Muscle of back (tissue), 3 donors: ENCODE measurements at regions not wholly inside any gene's neighbourhood (a gene's known extent, or its start where the extent isn't known, plus 50 kb on each side); places are given as distances from the start of the nearest gene placed in this dataset.

Experiments
- DNase-seq, 3 donors: peaks; one replicate each; pipeline versions ENCODE4 v3.0.0 to v3.0.0-alpha.2; 2013

- no peak for DNase-seq
Observed at GRCh38 chr6:147077251-147077650, 127.0 kb upstream of the STXBP5 start.

- DNase-seq: no peak
Observed at GRCh38 chr6:147078106-147078505, 126.1 kb upstream of the STXBP5 start.

- no peak for DNase-seq
Observed at GRCh38 chr6:147078602-147079001, 125.6 kb upstream of the STXBP5 start.

GRCh38 chr6:147080225-147080624, 124.0 kb upstream of the STXBP5 start:
- DNase-seq: no peak

GRCh38 chr6:147081076-147081609, 123.1 kb upstream of the STXBP5 start:
- no peak for DNase-seq

- DNase-seq: no peak
Observed at GRCh38 chr6:147087641-147088040, 116.6 kb upstream of the STXBP5 start.

GRCh38 chr6:147088861-147089260, 115.4 kb upstream of the STXBP5 start:
- no peak for DNase-seq

GRCh38 chr6:147095316-147095715, 108.9 kb upstream of the STXBP5 start:
- no peak for DNase-seq

- peak in 1 of 3 donors; percentile 52 for DNase-seq
Observed at GRCh38 chr6:147099974-147100373, 104.2 kb upstream of the STXBP5 start.

- no peak for DNase-seq
Observed at GRCh38 chr6:147103007-147103406, 101.2 kb upstream of the STXBP5 start.

GRCh38 chr6:147103694-147104093, 100.5 kb upstream of the STXBP5 start:
- DNase-seq: peak in 1 of 3 donors; percentile 14

GRCh38 chr6:147105786-147106185, 98.4 kb upstream of the STXBP5 start:
- DNase-seq: no peak

- no peak for DNase-seq
Observed at GRCh38 chr6:147106759-147107401, 97.3 kb upstream of the STXBP5 start.

GRCh38 chr6:147108259-147108910, 95.8 kb upstream of the STXBP5 start:
- DNase-seq: no peak

- DNase-seq: no peak
Observed at GRCh38 chr6:147109707-147110106, 94.5 kb upstream of the STXBP5 start.

GRCh38 chr6:147116056-147116455, 88.2 kb upstream of the STXBP5 start:
- DNase-seq: no peak

GRCh38 chr6:147117011-147117410, 87.2 kb upstream of the STXBP5 start:
- DNase-seq: no peak

- peak in 2 of 3 donors; percentile 11 to 42 for DNase-seq
Observed at GRCh38 chr6:147117580-147117979, 86.6 kb upstream of the STXBP5 start.

GRCh38 chr6:147119310-147119709, 84.9 kb upstream of the STXBP5 start:
- DNase-seq: no peak

- DNase-seq: no peak
Observed at GRCh38 chr6:147122823-147123222, 81.4 kb upstream of the STXBP5 start.

- peak; percentile 12 to 43 (median 28) for DNase-seq
Observed at GRCh38 chr6:147126618-147127022, 77.6 kb upstream of the STXBP5 start.

GRCh38 chr6:147127587-147127986, 76.6 kb upstream of the STXBP5 start:
- no peak for DNase-seq

- no peak for DNase-seq
Observed at GRCh38 chr6:147128056-147128455, 76.2 kb upstream of the STXBP5 start.
